SK-N-SH treated with all-trans-retinoic acid at 6 μM for 48 hours (cell line): ENCODE measurements at regions not wholly inside any gene's neighbourhood (a gene's known extent, or its start where the extent isn't known, plus 50 kb on each side); places are given as distances from the start of the nearest gene placed in this dataset.

Source experiments
- ATAC-seq: fragments of 200-7000 bp; cut with Tn5 transposase; 3 replicates; pipeline ENCODE4 v1.9.1; 2020; ENCODE audit warnings: mild to moderate bottlenecking, moderate library complexity
- ARNTL ChIP-seq: fragments of 450-650 bp; formaldehyde crosslinking; IDR thresholded peaks from 2 replicates; pipeline ENCODE4 v1.5.0; 2020; ENCODE audit warnings: low read depth, mild to moderate bottlenecking, moderate library complexity, borderline replicate concordance
- BACH2 ChIP-seq: fragments of 250-450 bp; sonication (Bioruptor Pico); IDR thresholded peaks from 2 replicates; pipeline ENCODE4 v1.9.0; 2021; ENCODE audit warnings: mild to moderate bottlenecking, borderline replicate concordance
- CREB5 ChIP-seq: fragments of 250-450 bp; sonication (Bioruptor Pico); IDR thresholded peaks from 2 replicates; pipeline ENCODE4 v1.5.1; 2020; ENCODE audit warnings: low read depth, mild to moderate bottlenecking, moderate library complexity
- CSDC2 ChIP-seq: fragments of 250-450 bp; sonication (Bioruptor Pico); IDR thresholded peaks from 2 replicates; pipeline ENCODE4 v1.5.0; 2020; ENCODE audit warnings: mild to moderate bottlenecking, moderate library complexity
- ESRRG ChIP-seq: fragments of 250-450 bp; sonication (Bioruptor Pico); IDR thresholded peaks from 2 replicates; pipeline ENCODE4 v1.6.1; 2021; ENCODE audit warnings: mild to moderate bottlenecking
- GLIS3 ChIP-seq: fragments of 250-450 bp; sonication (Bioruptor Pico); IDR thresholded peaks from 2 replicates; pipeline ENCODE4 v1.5.0; 2020; ENCODE audit warnings: mild to moderate bottlenecking, moderate library complexity
- ISL1 ChIP-seq: fragments of 250-450 bp; sonication (Bioruptor Pico); IDR thresholded peaks from 2 replicates; pipeline ENCODE4 v2.1.2; 2022; ENCODE audit warnings: mild to moderate bottlenecking, moderate library complexity
- OSR1 ChIP-seq: fragments of 250-450 bp; sonication (Bioruptor Pico); IDR thresholded peaks from 2 replicates; pipeline ENCODE4 v1.8.0; 2022; ENCODE audit warnings: moderate library complexity, mild to moderate bottlenecking, inconsistent platforms
- POU6F1 ChIP-seq: fragments of 250-450 bp; sonication (Bioruptor Pico); IDR thresholded peaks from 2 replicates; pipeline ENCODE4 v1.8.0; 2021; ENCODE audit warnings: low read depth, mild to moderate bottlenecking, moderate library complexity, borderline replicate concordance
- PPARA ChIP-seq: fragments of 250-450 bp; sonication (Bioruptor Pico); IDR thresholded peaks from 2 replicates; pipeline ENCODE4 v1.5.0; 2020; ENCODE audit warnings: mild to moderate bottlenecking, borderline replicate concordance
- SNAI2 ChIP-seq: fragments of 250-450 bp; sonication (Bioruptor Pico); IDR thresholded peaks from 2 replicates; pipeline ENCODE4 v1.5.0; 2020; ENCODE audit warnings: mild to moderate bottlenecking, moderate library complexity
- TCF4 ChIP-seq: fragments of 250-450 bp; sonication (Bioruptor Pico); IDR thresholded peaks from 2 replicates; pipeline ENCODE4 v1.8.0; 2021; ENCODE audit warnings: mild to moderate bottlenecking, moderate library complexity, borderline replicate concordance
- TOX ChIP-seq: fragments of 250-450 bp; sonication (Bioruptor Pico); IDR thresholded peaks from 2 replicates; pipeline ENCODE4 v1.8.0; 2021; ENCODE audit warnings: mild to moderate bottlenecking, moderate library complexity, borderline replicate concordance
- TSHZ2 ChIP-seq: fragments of 250-450 bp; sonication (Bioruptor Pico); IDR thresholded peaks from 2 replicates; pipeline ENCODE4 v1.5.0; 2020; ENCODE audit warnings: mild to moderate bottlenecking, moderate library complexity
- ZC3H10 ChIP-seq: fragments of 250-450 bp; sonication (Bioruptor Pico); IDR thresholded peaks from 2 replicates; pipeline ENCODE4 v1.5.1; 2021; ENCODE audit warnings: mild to moderate bottlenecking, moderate library complexity
- ZNF565 ChIP-seq: fragments of 450-650 bp; formaldehyde crosslinking; conservative IDR thresholded peaks from 2 replicates; pipeline ENCODE4 v1.5.0; 2020; ENCODE audit warnings: low read depth, mild to moderate bottlenecking, moderate library complexity
- ZNF8 ChIP-seq: fragments of 450-650 bp; formaldehyde crosslinking; IDR thresholded peaks from 2 replicates; pipeline ENCODE4 v1.5.0; 2020; ENCODE audit warnings: mild to moderate bottlenecking, moderate library complexity

- TF ChIP-seq TSHZ2 (no peak), ISL1 (CRISPR knock-in tag) (no peak), POU6F1 (CRISPR knock-in tag) (no peak)
Observed at GRCh38 chr2:177338177-177338721, 54.3 kb upstream of the AGPS start (continued).

- TF ChIP-seq SNAI2 (CRISPR knock-in tag) (no peak), OSR1 (CRISPR knock-in tag) (no peak), ESRRG (CRISPR knock-in tag) (no peak), TSHZ2 (no peak), ZC3H10 (CRISPR knock-in tag) (no peak), ZNF8 (CRISPR knock-in tag) (no peak), ZNF565 (no peak)
- no peak for ATAC-seq
Observed at GRCh38 chr2:177340158-177340557, 52.4 kb upstream of the AGPS start.

- no peak for ATAC-seq
- TF ChIP-seq TOX (CRISPR knock-in tag), result no peak
- TF ChIP-seq PPARA (CRISPR knock-in tag), result no peak
- TF ChIP-seq BACH2, result no peak
- TF ChIP-seq ARNTL (CRISPR knock-in tag), result no peak
- no peak for TF ChIP-seq GLIS3
- no peak for TF ChIP-seq ZNF8 (CRISPR knock-in tag)
- no peak for TF ChIP-seq CREB5 (CRISPR knock-in tag)
- TF ChIP-seq ISL1 (CRISPR knock-in tag), result no peak
- no peak for TF ChIP-seq TCF4
- no peak for TF ChIP-seq CSDC2
Observed at GRCh38 chr2:177342736-177343135, 49.8 kb upstream of the AGPS start.
